Limb (tissue), 2 donors: ENCODE measurements at regions not wholly inside any gene's neighbourhood (a gene's known extent, or its start where the extent isn't known, plus 50 kb on each side); places are given as distances from the start of the nearest gene placed in this dataset.
"Not testable (repeated sequence)": the region's sequence is repeated elsewhere in the genome, so short reads cannot be mapped to it uniquely, and the experiment has no call there.

Source experiments
- DNase-seq, 2 donors: peaks; one replicate each; pipeline ENCODE4 v3.0.0-alpha.2; 2016; ENCODE audit errors: extremely low spot score in 2 of 2

DNA sequence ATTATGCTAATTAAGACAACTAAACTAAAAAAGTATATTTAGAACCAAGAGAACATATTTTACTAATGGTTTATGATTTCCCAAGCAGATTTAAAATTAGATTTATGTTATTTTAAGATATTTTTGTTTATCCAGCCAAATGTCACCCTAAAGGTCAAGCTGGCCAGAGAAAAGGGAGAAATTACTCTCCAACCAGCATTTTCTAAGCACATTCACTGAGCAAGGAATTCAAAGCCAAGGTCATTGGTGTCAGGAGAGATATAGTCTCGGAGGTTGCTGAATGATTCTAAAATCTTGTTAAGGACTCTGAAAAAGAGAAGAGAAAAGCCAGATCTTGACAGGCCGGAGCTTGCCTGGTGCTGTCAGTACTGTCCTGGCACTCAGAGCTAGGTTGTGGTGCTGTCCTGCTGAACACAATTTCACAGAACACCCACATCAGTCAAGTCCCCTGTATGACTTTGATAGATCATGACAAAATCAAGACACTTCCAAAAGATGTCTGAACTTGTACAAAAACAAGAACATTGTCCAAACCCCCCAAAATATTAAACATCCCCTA is 222.3 kb upstream of the SMLR1 start:
- DNase-seq, result no peak

DNA sequence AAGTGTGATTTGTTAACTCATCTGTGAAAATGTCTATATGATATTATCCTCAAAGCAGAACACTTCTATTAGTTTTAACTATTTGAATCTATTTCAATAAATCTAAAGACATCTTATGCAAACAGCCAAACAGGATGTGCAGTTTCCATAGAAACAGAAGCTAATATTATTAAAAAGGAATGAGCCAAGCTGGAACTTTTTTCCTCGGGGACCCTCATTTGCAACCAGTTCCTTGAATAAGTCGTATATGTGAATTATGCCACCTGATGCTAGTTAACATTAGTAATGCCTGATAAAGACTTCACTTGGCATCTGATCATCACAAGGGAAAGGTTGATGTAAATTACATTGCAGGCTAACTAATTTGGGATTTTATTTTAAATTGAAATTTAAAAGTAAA is 216.9 kb upstream of the SMLR1 start:
- peak in 1 of 2 donors; percentile 59 for DNase-seq

DNA sequence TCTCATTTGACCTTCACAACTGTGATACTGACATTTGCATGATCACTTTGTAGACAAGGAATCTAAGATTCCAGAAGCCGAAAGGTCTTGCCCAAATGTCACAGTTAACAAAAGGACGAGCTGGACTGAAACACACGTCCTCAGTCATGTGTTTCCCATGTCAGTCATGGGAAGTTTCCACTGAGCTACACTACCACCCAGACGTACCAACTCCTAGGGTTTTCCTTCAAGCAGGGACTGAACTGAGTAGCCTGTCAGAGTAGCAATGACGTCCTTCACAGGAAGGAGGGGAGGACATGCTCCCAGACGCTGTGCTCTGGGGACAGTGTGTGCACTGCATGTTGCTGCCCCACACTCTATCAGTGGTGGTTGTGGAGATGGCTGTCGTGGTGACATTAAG is 215.8 kb upstream of the SMLR1 start:
- no peak for DNase-seq

DNA sequence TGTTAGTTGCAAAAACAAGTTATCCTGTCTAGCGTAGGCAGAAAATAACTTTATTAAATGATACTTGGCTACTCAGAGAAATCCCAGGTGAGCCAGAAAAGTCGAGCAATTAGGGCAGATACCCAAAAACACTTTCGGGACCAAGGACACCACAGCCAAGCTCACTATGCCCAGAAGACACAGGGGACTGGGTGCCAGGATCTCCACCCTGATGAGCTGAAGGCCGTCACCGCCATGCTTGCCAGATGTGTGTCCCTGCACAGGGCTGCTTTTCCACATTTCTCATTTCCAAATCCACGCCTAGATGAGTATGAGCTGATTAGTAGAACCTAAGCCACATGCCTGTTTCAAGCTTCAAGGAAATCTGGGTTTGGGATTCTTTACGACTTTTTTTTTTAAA is 214.0 kb upstream of the SMLR1 start:
- no peak for DNase-seq

DNA sequence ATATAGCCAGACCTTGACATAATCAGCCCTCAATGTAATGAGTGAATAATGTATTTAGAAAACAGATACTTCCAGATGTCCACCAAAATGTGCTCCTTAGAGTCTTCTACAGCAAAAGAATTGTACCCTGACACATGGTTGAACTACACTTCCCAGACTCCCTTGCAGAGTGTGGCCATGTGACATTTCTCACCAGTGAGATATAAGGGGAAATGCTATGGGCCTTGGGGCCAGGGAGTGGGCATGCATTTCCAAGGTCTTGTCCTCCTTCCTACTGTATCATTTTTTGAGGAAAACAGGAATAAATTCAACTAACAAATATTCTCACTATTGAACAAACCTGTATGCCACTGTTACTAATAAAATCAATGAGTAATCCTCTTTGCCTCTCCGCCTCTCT is 211.4 kb upstream of the SMLR1 start:
- DNase-seq, result no peak

DNA sequence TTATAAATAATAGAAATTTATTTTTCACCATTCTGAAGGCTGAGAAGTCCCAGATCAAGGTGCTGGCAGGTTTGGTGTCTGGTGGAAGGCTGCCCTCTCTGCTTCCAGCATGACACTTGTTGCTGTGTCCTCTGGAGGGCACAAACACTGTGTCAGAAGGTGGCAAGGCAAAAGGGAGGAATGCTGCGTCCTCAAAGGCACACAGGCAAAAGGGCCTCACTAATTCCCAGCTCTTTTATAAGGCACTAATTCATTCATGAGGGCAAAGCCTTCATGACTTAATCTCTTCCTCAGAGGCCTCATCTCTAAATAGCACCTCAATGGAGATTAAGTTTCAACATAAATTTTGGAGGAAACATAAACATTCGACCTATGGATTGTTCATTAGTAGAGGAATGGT is 209.5 kb upstream of the SMLR1 start:
- no peak for DNase-seq

DNA sequence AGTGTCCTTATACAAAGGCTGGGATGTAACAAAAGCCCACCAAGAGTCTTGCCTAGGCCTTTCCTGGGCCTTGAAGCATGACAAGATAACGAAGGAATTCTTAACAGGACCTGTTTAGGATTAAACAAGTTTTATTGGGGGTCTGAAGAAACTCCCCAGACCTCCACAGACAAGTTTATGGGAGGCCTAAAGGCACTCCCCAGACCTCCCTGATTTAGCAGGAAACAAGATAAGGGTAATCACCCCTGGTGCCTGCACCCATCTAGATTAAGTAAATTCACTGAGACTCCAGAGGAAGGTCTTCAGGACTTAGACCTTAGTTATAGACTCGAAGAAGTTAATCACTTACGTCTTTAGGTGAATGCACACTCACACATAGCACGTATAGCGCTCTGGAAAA is 208.4 kb upstream of the SMLR1 start:
- not testable (repeated sequence) for DNase-seq

DNA sequence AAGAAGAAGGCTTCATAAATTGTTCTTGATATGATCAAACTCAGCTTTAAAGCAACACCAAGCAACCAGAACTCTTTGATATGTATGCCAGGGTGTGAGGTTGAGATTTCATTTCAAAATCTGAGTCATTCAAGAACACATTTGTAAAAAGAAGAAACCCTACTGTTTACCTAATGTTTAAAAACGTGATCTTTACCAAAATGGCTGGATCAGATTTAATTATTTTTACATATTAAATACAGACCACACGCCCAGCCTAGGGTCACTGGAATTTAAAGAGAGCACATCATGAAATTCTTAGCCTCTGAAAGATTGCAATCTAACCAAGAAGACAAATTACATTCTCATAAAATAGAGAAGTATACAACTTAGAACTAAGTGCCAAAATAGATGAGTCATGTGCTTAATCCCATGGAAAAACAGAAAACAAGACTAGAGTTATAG is 206.8 kb upstream of the SMLR1 start:
- DNase-seq, result no peak

DNA sequence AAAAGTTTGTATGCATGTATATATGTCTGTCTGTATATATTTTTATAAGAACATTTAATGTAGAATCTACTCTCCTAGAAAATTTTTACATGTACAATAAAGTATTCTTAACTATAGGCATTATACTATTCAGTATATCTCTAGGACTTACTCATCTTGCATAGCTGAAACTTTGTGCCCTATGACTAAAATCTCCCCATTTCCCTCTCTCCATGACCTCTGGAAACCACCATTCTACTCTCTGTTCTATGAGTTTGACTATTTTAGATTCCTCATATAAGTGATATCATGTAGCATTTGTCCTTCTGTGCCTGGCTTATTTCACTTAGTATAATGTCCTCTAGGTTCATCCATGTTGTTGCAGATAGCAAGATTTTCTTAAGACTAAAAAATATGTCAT is 205.1 kb upstream of the SMLR1 start:
- DNase-seq, result no peak

DNA sequence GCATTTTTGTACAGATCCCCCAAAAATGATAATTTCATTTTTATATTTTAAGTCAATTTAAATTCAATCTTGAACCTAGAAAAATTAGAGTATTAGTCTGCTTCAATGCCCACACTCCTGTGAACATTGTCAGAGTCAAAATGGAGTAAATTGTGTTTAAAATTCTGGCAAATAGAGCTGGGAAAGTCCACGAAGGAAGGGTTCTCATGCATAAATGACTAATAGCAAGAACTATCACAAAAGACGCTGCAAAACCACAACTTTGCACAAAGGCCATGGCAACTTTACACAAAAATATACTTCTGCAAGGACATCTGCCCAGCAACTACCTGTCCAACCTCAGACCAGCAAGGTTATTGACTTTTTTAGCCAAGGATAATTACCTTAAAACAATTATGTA is 203.2 kb upstream of the SMLR1 start:
- DNase-seq, result no peak

DNA sequence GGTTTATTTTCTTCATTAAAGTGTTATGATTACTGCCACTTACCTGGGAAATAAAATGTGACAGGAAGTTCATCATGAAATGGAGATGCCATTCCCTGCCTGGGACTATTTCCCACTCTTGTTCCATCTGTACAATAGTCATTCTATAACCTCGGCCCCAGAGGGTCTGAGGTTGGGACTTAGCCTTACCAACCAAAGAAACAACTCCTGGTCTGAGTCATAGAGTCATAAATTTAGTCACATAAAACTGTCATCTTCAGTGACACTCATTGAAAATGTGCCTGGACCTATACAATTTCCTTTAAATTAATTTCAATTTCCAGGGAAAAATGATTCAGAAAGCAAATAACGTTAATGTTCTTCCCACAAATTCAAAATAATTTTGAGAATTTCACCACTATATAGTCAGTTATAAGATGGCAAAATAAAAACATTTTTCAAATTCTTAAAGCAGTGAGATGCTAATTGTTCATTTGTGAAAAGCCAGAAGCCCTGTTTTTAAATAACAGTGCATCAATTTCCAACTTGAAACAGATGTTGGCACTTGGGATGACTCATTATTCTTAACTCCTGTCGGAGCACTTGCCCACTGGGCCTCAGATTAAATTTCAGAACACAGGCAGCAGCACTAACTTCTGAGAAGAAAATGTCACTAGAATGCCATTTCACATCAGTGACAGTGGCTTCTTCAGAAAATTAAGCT is 201.2 kb upstream of the SMLR1 start:
- no peak for DNase-seq

DNA sequence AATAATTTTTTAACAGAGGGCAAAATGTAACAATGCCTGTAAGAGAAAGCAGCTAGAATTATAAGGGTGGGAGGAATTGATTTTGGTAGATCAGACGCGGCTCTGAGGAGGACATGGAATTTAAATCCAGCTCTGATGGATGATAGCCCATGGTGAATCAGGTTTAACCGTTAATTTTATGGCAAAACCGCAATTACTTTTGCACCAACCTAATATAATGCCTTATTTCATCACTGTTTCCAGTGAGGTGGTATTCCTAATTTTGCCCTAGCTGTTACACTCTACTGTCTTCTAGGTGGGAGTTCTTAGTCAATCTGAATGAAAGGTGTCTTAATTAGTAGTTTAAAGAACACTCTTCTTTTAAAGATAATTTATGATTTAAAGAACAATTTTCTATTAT is 198.3 kb upstream of the SMLR1 start:
- no peak for DNase-seq

DNA sequence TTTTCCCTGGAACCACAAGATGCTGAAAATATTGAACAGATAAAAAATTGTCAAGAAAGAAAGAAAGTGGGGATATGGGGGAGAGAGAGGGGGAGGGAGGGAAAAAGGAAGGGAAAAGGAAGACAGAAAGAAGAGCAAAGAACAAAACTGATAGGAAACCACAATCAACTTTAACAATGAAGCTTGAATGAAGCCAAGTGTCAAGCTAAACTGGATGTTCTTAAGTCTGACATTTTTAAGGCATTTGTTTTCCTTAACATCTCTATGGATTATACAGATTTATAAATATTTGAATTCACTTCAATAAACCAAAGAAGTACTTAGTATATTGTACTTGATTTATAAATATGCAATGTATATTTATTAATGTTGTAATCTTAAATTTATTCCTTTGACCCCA is 197.6 kb upstream of the SMLR1 start:
- no peak for DNase-seq

DNA sequence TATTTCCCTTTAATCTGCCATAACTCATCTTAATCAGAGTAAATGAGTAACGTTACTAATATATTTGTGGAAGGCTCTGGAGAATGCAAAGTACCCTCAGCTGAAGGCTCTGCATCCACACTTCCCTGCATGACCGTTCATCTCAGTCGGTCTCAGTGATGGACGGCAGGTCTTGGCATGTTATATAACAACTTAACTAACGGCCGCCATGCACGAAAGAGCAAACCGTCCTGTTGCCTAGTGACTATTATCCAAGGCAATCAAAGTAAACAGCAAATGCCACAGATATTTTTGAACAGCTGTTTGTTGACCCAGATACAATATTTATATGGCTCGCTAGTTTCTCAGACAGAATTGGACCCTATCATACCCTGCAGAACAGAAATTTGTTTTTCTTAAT is 194.9 kb upstream of the SMLR1 start:
- DNase-seq, result peak in 1 of 2 donors; percentile 31

DNA sequence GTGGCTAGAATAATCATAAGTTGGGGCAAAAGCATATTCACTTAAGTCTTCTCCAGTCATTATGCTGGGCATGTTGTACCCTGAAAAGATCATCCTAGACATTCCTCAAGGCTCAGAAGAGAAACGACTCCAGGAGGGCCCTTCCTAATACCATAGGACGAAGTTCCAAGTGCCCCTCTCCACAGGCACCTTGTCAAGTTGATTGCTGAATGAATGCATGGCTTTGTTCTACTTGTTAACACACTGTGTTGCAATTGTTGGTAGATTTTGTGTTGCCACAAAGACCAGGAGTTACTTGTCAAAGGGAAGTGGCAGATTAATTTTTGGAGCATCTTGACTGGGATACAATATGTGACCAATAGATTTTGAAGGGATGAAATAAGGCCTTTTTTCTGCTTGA is 194.3 kb upstream of the SMLR1 start:
- DNase-seq, result no peak

DNA sequence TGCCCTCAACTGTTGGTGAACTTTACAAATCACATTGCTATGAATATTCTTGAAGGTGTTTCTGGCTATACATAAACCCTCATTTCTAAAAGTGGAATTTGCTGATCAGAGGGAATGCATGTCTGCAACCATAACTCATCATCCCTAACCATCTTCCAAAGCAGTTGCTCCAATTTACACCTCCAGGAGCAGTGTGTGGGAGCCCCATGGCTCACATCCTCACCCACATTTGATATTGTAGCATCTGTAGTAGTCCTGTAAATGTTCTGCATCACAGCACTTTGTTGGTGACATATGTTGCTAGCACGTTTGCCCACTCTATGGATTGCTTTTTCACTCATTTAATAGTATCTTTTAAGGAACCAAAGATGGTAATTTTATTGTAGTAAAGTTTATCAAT is 183.8 kb upstream of the SMLR1 start:
- DNase-seq, result no peak

DNA sequence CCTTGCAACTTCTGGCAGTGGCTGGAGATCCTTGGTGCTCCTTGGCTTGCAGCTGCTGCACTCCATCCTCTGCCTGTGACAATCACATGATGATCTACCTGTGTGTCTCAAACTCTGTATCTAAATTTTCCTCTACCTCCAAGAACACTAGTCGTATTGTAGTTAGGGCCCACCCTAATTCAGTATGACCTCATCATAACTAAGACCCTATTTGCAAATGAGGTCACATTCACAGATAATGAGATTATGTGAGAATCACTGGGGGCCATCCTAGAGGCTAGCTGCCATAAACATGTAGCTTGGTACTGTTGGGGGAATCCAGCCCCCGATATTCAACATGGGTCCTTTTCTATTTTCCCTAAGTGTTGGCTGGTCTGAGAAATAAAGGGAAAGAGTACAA is 183.0 kb upstream of the SMLR1 start:
- no peak for DNase-seq

DNA sequence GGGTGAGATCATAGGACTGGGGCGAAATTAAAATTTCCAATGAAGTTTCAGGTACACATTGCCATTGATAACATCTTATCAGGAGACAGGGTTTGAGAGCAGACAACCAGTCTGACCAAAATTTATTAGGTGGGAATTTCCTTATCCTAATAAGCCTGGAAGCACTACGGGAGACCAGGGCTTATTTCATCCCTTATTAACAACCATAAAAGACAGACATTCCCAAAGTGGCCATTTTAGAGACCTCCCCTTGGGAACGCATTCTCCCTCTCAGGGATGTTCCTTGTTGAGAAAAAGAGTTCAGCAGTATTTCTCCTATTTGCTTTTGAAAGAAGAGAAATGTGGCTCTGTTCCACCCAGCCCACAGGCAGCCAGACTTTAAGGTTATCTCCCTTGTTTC is 182.4 kb upstream of the SMLR1 start:
- DNase-seq, result not testable (repeated sequence)

DNA sequence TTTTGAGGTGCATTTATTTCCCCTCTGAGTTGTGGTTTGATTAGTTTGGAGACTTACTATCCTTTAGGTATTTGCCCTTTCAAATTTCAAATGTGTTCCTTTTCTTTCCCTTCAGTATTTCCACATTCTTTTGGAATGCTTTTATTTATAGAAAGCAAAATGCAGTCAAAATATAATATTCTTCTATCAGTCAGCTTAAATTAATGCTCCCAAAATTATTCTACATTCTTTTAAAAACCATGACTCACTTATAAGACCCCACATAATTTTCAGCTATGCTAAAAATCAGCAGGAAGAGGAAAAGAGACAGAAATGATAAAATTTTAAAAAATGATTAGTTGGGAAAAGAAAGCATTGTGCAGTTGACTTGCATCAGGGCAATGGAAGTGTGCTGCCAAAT is 180.0 kb upstream of the SMLR1 start:
- no peak for DNase-seq

DNA sequence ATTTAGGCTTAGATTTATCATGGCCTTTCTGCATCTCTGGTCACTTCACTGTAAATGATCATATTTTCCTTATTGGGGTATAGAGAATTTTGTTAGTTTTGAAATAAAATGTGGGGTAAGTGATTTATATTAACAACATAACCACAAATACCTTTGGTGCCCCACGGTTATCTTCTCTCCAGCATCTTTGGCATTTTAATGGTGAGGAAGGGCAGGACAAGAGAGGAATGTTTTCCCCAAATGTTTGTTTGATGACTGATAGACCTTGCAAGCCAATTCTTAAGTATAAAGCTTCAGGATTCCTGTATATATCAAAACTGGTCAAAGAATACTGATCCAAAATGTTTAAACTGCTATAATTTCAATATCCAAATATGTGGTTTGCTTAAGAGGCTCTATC is 171.6 kb upstream of the SMLR1 start:
- DNase-seq, result no peak

DNA sequence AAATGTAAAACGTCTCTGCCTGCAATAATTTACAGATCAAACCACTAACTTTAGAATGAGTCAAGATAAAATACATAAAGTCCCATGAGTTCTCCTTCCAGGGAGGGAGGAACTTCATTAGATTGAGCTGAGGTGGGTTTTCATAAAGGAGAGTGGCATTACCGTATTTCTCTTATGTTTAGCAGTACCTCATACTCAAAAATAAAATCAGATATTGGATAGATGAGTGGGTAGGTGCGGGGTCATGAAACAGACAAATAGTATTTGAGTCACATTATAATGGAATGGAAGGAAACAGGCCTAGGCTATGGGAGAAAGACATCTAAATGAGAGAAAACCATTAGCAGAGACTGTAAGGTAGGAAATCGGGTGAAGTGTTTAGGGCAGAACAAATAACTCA is 166.1 kb upstream of the SMLR1 start:
- DNase-seq, result no peak

DNA sequence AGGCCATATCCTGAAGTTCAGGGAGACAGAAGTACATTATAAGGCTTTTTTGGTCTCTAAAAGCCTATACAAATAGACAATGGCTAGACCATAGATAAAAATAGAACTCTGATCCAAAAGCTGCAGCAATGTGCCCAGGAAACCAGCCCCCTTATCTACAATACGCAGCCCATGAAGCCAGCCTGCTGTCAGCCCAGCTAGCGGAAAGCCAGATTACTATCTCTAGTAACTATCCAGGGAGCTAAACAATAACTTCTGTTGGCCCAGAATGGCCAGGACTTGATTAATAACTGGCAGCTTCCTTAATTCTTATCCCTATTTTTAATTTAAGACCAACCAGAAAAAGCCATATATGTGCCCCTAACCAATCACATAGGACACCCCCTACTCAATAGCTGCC is 160.4 kb upstream of the SMLR1 start:
- DNase-seq, result no peak

DNA sequence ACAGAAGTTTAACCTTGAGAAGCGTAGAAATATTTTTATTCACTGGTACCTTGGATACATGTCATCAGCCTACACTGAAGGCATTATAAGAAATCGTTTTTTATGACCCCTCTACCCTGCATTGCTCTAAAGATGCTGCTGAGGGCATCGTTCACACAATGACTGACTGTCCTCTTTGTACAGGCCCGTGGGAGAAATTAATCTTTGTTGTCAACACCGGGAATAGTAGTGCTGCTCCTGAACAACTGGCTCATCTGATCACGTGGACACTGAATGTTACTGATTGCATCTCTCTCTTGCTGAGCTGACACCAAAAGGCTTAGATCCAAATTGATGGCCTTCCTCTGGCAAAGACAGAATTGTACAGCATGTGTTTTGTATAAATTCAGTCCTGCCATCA is 157.1 kb upstream of the SMLR1 start:
- DNase-seq, result no peak

DNA sequence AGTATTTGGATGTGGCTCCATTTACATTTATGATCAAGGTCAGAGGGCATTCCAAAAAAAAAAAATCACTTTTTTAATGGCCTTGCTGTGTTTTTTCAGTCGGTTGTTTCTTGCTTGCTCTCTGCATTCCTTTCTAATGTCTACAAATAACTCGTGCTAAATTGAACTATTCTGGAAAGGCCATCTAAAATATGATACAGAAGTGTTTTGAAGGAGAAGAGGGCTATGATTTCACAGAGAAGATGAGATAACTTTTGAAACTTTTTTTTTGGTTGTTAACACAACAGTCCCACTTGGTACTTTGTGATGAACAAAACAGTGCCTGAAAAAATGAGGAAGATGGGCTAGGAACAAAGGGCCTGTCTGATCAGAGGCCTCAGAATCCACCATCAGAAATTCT is 156.1 kb upstream of the SMLR1 start:
- DNase-seq, result no peak
